T-cell (primary cell): ENCODE measurements at regions not wholly inside any gene's neighbourhood (a gene's known extent, or its start where the extent isn't known, plus 50 kb on each side); places are given as distances from the start of the nearest gene placed in this dataset.

Source experiments
- ATAC-seq, 4 experiments: fragments of 200-7000 bp in 3 of 4; fragments of 150-1000 bp in 1 of 4; cut with Tn5 transposase; replicated peaks in 1 of 4; 1 replicate in 3 of 4; 2 replicates in 1 of 4; pipeline ENCODE4 v1.10.0; 2021; ENCODE audit warnings: moderate library complexity in 3 of 4, mild to moderate bottlenecking in 2 of 4, moderate number of reproducible peaks in 1 of 4
- CTCF ChIA-PET, 2 donors: fragments of 300-600 bp; sonication (Branson Sonifier 250); formaldehyde crosslinking; loops; one replicate each; lab custom pipeline; 2022; ENCODE audit warnings: antibody characterized with exemption in 2 of 2; lab: Charles Lee
- POLR2A ChIA-PET, 2 donors: fragments of 300-600 bp; sonication (Branson Sonifier 250); formaldehyde crosslinking; loops; one replicate each; lab custom pipeline; 2022; ENCODE audit warnings: antibody characterized with exemption in 2 of 2; lab: Charles Lee
- DNase-seq, 35 experiments: peaks; one replicate each; pipeline versions ENCODE4 v3.0.0 to v3.0.0-alpha.2; 2013 to 2023
- H3K27ac ChIP-seq: one replicate; pipeline ENCODE4 v1.5.1; 2013; ENCODE audit warnings: low read length
- H3K27me3 ChIP-seq, 2 experiments: replicated peaks in 1 of 2; 1 replicate in 1 of 2; 2 replicates in 1 of 2; pipeline versions ENCODE4 v1.6.1 to v1.7.0; 2013; ENCODE audit warnings: low read length in 1 of 2, mixed read lengths in 1 of 2; ENCODE audit not compliant: control insufficient read depth in 2 of 2, insufficient read depth in 2 of 2; ENCODE audit errors: extremely low read depth in 1 of 2
- H3K36me3 ChIP-seq, 2 donors: 1 replicate in 1 of 2; 2 replicates in 1 of 2; pipeline versions ENCODE4 v1.6.1 to v1.7.0; 2013; ENCODE audit warnings: low read length in 1 of 2; ENCODE audit not compliant: control insufficient read depth in 2 of 2, insufficient read depth in 1 of 2; ENCODE audit errors: extremely low read depth in 1 of 2
- H3K4me1 ChIP-seq, 2 experiments: 1 replicate in 1 of 2; 2 replicates in 1 of 2; pipeline versions ENCODE4 v1.6.1 to v1.7.0; 2013; ENCODE audit warnings: low read length in 2 of 2, mixed read lengths in 1 of 2; ENCODE audit not compliant: insufficient read depth in 2 of 2, control insufficient read depth in 1 of 2; ENCODE audit errors: extremely low read depth in 1 of 2
- H3K4me3 ChIP-seq, 2 donors: 1 replicate in 1 of 2; 2 replicates in 1 of 2; pipeline versions ENCODE4 v1.5.1 to v1.7.0; 2013; ENCODE audit warnings: mild to moderate bottlenecking in 2 of 2, low read length in 1 of 2, moderate library complexity in 1 of 2; ENCODE audit not compliant: control insufficient read depth in 1 of 2; ENCODE audit errors: extremely low read depth in 1 of 2
- H3K9me3 ChIP-seq: 2 replicates; pipeline ENCODE4 v1.7.0; 2013
- H3K27ac Mint-ChIP-seq, 2 donors: one replicate each; pipeline ENCODE4 v1.8.0; 2020 to 2021; ENCODE audit warnings: mild to moderate bottlenecking in 2 of 2, mixed read lengths in 2 of 2
- H3K27me3 Mint-ChIP-seq, 2 donors: one replicate each; pipeline ENCODE4 v1.8.0; 2021 to 2022; ENCODE audit warnings: mixed read lengths in 2 of 2
- H3K36me3 Mint-ChIP-seq: one replicate; pipeline ENCODE4 v1.8.0; 2021; ENCODE audit warnings: mixed read lengths
- H3K4me1 Mint-ChIP-seq, 3 donors: one replicate each; pipeline ENCODE4 v1.8.0; 2020 to 2022; ENCODE audit warnings: mixed read lengths in 3 of 3, mild to moderate bottlenecking in 1 of 3
- H3K4me3 Mint-ChIP-seq, 3 donors: one replicate each; pipeline ENCODE4 v1.8.0; 2020 to 2022; ENCODE audit warnings: mild to moderate bottlenecking in 3 of 3, mixed read lengths in 3 of 3, moderate library complexity in 3 of 3
- H3K9me3 Mint-ChIP-seq, 3 donors: one replicate each; pipeline ENCODE4 v1.8.0; 2020 to 2022; ENCODE audit warnings: mixed read lengths in 3 of 3
- WGBS: methylation state at CpG from one replicate; pipeline ENCODE4 v1.1.5; 2013; ENCODE audit warnings: missing lambda C conversion rate; ENCODE audit not compliant: insufficient coverage; 5-methylcytosine and 5-hydroxymethylcytosine counted together

DNA sequence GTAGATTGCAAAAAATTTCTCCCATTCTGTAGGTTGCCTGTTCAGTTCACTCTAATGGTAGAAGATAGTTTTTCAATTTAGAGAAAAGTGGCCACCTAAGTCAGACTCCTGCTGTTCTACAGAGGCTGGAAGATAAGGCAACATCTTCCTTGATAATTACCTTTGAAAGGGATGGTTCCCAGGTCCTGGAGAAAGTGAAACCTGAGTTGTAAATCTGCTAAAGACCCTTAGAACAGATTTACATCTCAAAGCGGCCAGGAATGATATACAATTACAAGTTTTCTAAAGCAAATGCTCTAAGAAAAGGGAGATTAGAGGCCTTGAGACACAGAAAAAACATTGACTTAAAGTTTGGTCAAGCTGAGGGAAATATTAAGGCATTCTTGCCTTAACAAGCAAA is 1350.2 kb upstream of the FAM98A start:
- H3K4me3 ChIP-seq = no peak overlapping the region
- H3K4me3 Mint-ChIP-seq = no peak overlapping the region
- no CpG with 5 or more reads among the region's 1 CpG for WGBS
- peaks cover 2% of the 10 kb centered on the region for H3K9me3 ChIP-seq
- POLR2A ChIA-PET = no interaction called here
- ATAC-seq = no peak
- CTCF ChIA-PET = no interaction called here
- no peaks in the 10 kb centered on the region for H3K27me3 Mint-ChIP-seq
- no peaks in the 10 kb centered on the region for H3K27me3 ChIP-seq
- no peaks in the 10 kb centered on the region for H3K36me3 ChIP-seq
- H3K27ac ChIP-seq = no peak overlapping the region
- no peaks in the 10 kb centered on the region for H3K36me3 Mint-ChIP-seq
- no peak overlapping the region for H3K27ac Mint-ChIP-seq
- H3K4me1 Mint-ChIP-seq = no peaks in the 10 kb centered on the region
- no peaks in the 10 kb centered on the region for H3K4me1 ChIP-seq
- peaks cover 5 to 27% (median 11%) of the 10 kb centered on the region in 3 donors for H3K9me3 Mint-ChIP-seq
- DNase-seq = no peak

DNA sequence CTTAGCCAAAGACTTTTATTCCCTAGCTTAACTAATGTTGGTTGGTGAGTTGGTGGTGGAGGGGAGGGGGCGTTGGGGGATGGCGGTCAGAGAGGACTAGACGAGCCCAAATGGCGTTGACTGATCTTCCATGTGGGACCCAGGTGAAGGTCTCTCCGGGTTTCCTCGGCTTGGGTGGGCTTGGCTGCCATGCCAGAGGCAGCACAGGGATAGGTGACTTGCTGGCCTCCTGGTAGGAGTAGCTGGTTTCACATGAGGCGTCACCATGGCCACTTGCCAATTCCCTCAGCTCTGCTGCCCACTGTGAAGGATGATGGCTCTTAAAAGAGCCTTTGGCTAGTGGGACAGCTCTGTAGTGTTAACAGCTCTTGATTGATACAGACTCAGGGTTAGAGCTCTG is 1337.0 kb upstream of the FAM98A start:
- Histone ChIP-seq H3K27me3 (no peaks in the 10 kb centered on the region), H3K36me3 (no peaks in the 10 kb centered on the region), H3K27ac (no peak overlapping the region), H3K4me1 (no peaks in the 10 kb centered on the region), H3K9me3 (no peaks in the 10 kb centered on the region), H3K4me3 (no peak overlapping the region)
- Mint-ChIP-seq H3K9me3 (peaks cover 10 to 21% (median 18%) of the 10 kb centered on the region in 3 donors), H3K27me3 (no peaks in the 10 kb centered on the region), H3K27ac (no peak overlapping the region), H3K4me1 (no peaks in the 10 kb centered on the region), H3K36me3 (no peaks in the 10 kb centered on the region), H3K4me3 (no peak overlapping the region)
- WGBS = 80% methylated on average over 5 of the region's 7 CpGs
- no peak for DNase-seq
- CTCF ChIA-PET = no interaction called here
- POLR2A ChIA-PET = no interaction called here
- no peak for ATAC-seq

DNA sequence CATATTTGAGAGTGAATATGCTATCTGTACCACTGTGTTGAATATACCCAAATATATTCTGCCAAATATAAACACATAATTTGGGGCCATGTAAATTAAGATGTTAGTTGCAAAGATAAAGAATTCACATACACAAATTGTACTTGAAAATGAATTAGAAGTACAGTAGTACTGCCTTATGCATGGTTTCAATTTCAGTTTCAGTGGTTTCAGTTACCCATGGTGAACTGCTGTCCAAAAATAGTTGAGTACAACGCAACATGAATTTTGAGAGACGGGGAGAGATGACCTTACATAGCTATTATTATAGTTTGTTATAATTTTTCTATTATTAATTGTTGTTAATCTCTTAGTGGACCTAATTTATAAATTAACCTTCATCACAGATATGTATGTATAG is 1313.0 kb upstream of the FAM98A start:
- Histone ChIP-seq H3K4me1 (no peaks in the 10 kb centered on the region), H3K4me3 (no peak overlapping the region), H3K27me3 (no peaks in the 10 kb centered on the region), H3K36me3 (no peaks in the 10 kb centered on the region), H3K27ac (no peak overlapping the region), H3K9me3 (no peaks in the 10 kb centered on the region)
- DNase-seq = no peak
- Mint-ChIP-seq H3K36me3 (no peaks in the 10 kb centered on the region), H3K4me1 (no peaks in the 10 kb centered on the region), H3K9me3 (peaks cover 2 to 9% (median 7%) of the 10 kb centered on the region in 3 donors), H3K27ac (no peak overlapping the region), H3K4me3 (no peak overlapping the region), H3K27me3 (no peaks in the 10 kb centered on the region)
- ChIA-PET POLR2A (no interaction called here), CTCF (no interaction called here)
- no CpG with 5 or more reads among the region's 2 CpGs for WGBS
- ATAC-seq = no peak

DNA sequence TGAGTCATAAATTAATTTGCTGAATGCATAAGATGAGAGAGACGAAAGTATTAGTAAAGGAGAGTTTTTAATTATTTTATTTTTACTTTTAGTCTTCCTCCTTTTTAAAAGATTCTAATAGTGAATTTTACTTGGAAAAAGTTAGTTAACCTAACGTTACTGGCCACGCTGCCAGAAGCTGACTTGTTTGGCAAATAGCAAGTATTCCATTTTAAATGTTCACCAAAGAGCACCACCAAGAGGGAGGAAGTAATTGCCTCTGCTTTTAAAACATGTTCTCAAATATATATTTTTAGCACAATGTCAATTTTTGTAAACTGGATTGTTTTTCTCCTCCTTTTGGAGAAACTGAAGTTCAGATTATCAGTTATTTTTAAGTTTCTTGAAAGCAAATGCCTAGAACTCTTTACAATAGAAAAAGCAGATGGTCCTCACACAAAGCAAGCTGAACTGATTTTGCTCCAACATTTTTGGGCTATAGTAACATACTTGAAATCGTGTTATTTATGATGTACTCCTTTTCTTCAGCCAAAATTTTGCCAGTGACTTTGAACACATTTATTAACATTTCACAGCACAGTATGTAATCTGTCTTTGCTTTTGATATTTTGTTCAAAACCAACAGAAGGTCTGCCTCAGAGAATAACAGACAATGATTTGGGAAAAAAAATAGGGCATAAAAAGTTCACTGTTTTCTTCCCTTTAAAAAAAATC is 1311.0 kb upstream of the FAM98A start:
- peaks cover 4 to 11% (median 10%) of the 10 kb centered on the region in 3 donors for H3K9me3 Mint-ChIP-seq
- DNase-seq (no peak), ATAC-seq (no peak)
- CTCF ChIA-PET = no interaction called here
- no peak overlapping the region for H3K4me3 Mint-ChIP-seq
- no peaks in the 10 kb centered on the region for H3K4me1 Mint-ChIP-seq
- WGBS = no CpG with 5 or more reads among the region's 4 CpGs
- H3K36me3 Mint-ChIP-seq = no peaks in the 10 kb centered on the region
- Histone ChIP-seq H3K36me3 (no peaks in the 10 kb centered on the region), H3K27ac (no peak overlapping the region), H3K27me3 (no peaks in the 10 kb centered on the region), H3K4me1 (no peaks in the 10 kb centered on the region), H3K4me3 (no peak overlapping the region), H3K9me3 (no peaks in the 10 kb centered on the region)
- H3K27ac Mint-ChIP-seq = no peak overlapping the region
- H3K27me3 Mint-ChIP-seq = no peaks in the 10 kb centered on the region
- POLR2A ChIA-PET = no interaction called here

DNA sequence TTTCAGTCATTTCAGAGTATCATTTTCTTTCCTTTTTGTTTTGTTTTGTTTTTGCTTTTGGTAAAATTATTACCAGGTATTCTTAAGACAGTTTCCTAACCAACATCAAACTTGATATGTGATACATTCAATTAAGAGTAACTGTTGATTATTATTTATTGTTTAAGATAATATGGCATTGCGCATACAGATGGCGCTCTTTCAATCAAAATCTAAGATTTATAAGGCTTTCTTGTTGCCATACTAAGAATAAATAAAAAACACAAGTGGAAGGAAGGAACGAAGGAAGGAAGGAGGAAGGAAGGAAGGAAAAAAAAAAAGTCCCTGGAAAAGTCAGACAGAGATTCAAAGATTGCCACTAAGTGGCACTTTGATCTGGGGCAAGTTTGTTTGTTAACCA is 1308.7 kb upstream of the FAM98A start:
- Mint-ChIP-seq H3K27ac (no peak overlapping the region), H3K27me3 (no peaks in the 10 kb centered on the region), H3K4me3 (no peak overlapping the region), H3K4me1 (no peaks in the 10 kb centered on the region), H3K36me3 (no peaks in the 10 kb centered on the region), H3K9me3 (peaks cover 4 to 12% (median 6%) of the 10 kb centered on the region in 3 donors)
- H3K4me3 ChIP-seq = no peak overlapping the region
- H3K27me3 ChIP-seq = no peaks in the 10 kb centered on the region
- POLR2A ChIA-PET = no interaction called here
- no peak for ATAC-seq
- H3K4me1 ChIP-seq = no peaks in the 10 kb centered on the region
- DNase-seq = no peak
- H3K27ac ChIP-seq = no peak overlapping the region
- no peaks in the 10 kb centered on the region for H3K9me3 ChIP-seq
- WGBS = no CpG with 5 or more reads among the region's 3 CpGs
- no peaks in the 10 kb centered on the region for H3K36me3 ChIP-seq
- CTCF ChIA-PET = no interaction called here

DNA sequence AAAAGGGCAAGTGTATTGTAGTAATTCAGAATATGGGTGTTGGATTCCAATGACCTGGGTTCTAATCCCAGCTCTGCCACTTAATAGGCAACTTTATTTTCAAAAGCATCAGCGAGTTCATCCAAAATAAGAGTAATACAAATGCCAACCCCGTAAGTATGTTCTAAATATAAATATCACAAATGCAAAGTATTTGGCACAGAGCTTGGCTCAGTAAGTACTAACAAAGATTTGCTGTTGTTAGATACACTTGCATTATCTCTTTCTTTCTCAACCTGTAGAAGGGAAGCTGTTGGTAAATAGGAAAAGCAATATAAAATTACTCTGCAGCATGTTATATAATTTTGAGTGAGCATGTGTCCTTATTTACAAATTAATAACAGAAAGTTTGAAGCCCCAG is 1302.6 kb upstream of the FAM98A start:
- CTCF ChIA-PET = no interaction called here
- no peaks in the 10 kb centered on the region for H3K27me3 ChIP-seq
- no CpG with 5 or more reads among the region's 2 CpGs for WGBS

DNA sequence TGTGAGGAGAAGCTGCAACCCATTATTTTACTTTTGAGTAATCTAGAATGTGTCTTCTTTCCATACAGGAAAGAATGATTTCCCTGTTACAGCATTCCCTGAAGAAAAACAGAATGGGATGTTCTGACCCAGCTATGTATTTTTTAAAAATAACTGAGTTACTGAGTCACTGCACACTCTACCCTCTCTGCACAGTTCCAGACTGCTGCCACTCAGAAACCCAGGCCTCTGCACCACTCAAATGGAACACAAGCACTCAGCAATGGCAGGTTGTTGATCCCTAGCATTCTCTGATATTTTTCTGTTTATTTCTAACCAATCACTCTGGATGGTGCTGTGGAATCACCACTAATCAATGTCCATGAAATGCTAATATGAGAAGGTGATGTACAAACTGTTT is 1300.0 kb upstream of the FAM98A start:
- H3K4me3 ChIP-seq = no peak overlapping the region
- H3K4me1 Mint-ChIP-seq = no peaks in the 10 kb centered on the region
- H3K36me3 ChIP-seq = no peaks in the 10 kb centered on the region
- no peak overlapping the region for H3K4me3 Mint-ChIP-seq
- no peak overlapping the region for H3K27ac ChIP-seq
- H3K36me3 Mint-ChIP-seq = no peaks in the 10 kb centered on the region
- ATAC-seq (no peak), DNase-seq (no peak)
- ChIA-PET CTCF (no interaction called here), POLR2A (no interaction called here)
- no peaks in the 10 kb centered on the region for H3K4me1 ChIP-seq
- no peaks in the 10 kb centered on the region for H3K9me3 ChIP-seq
- peaks cover 0 to 11% (median 0%) of the 10 kb centered on the region in 3 donors for H3K9me3 Mint-ChIP-seq
- H3K27me3 Mint-ChIP-seq = no peaks in the 10 kb centered on the region
- no peaks in the 10 kb centered on the region for H3K27me3 ChIP-seq
- H3K27ac Mint-ChIP-seq = no peak overlapping the region

More for the DNA sequence above, 1302.6 kb upstream of the FAM98A start:
- Mint-ChIP-seq H3K36me3 (no peaks in the 10 kb centered on the region), H3K4me1 (no peaks in the 10 kb centered on the region), H3K9me3 (peaks cover 0 to 13% (median 8%) of the 10 kb centered on the region in 3 donors), H3K4me3 (no peak overlapping the region), H3K27me3 (no peaks in the 10 kb centered on the region), H3K27ac (no peak overlapping the region)
- H3K4me1 ChIP-seq = no peaks in the 10 kb centered on the region
- H3K27ac ChIP-seq = no peak overlapping the region
- POLR2A ChIA-PET = no interaction called here
- no peak for DNase-seq
- no peak overlapping the region for H3K4me3 ChIP-seq
- ATAC-seq = no peak
- no peaks in the 10 kb centered on the region for H3K36me3 ChIP-seq
- no peaks in the 10 kb centered on the region for H3K9me3 ChIP-seq
